SK-N-SH (cell line): ENCODE measurements at regions not wholly inside any gene's neighbourhood (a gene's known extent, or its start where the extent isn't known, plus 50 kb on each side); places are given as distances from the start of the nearest gene placed in this dataset.

ENCODE experiments used
- CTCF ChIA-PET: fragments of 300-600, 350-600 bp; formaldehyde crosslinking; extraction: SDS; loops from one replicate; lab custom pipeline; 2021; lab: Yijun Ruan, JAX
- POLR2A ChIA-PET: fragments of 350-600 bp; sonication (Branson Sonifier 250); formaldehyde crosslinking; extraction: SDS; loops from one replicate; lab custom pipeline; 2020; ENCODE audit warnings: antibody characterized with exemption, inconsistent platforms; lab: Yijun Ruan, JAX
- DNase-seq: peaks from one replicate; pipeline ENCODE4 v3.0.0; 2012
- H2AFZ ChIP-seq: fragments of 200-600 bp; sonication (generic); 2 replicates; pipeline ENCODE4 v1.8.1; 2016; ENCODE audit warnings: antibody characterized with exemption, mild to moderate bottlenecking, low read depth
- H3F3A ChIP-seq: fragments of 200-600 bp; sonication (generic); replicated peaks from 2 replicates; pipeline ENCODE3; 2016; ENCODE audit warnings: antibody characterized with exemption, mild to moderate bottlenecking; ENCODE audit not compliant: insufficient read depth
- H3K27ac ChIP-seq, 2 experiments: fragments of 200-500 bp in 1 of 2; fragments of 200-600 bp in 1 of 2; sonication (Bioruptor generic) in 1 of 2; sonication (generic), shearing (Covaris generic) in 1 of 2; 2 replicates each; pipeline versions ENCODE4 v1.5.1 to v1.6.1; 2014 to 2016; ENCODE audit warnings: low read depth in 2 of 2, inconsistent platforms in 1 of 2, low read length in 1 of 2, mild to moderate bottlenecking in 1 of 2, mixed read lengths in 1 of 2
- H3K27me3 ChIP-seq: fragments of 200-600 bp; sonication (generic), shearing (Covaris generic); 2 replicates; pipeline ENCODE4 v1.6.1; 2016; ENCODE audit warnings: mixed run types; ENCODE audit not compliant: insufficient read depth
- H3K36me3 ChIP-seq, 2 experiments: fragments of 200-500 bp in 1 of 2; fragments of 200-600 bp in 1 of 2; sonication (Bioruptor generic) in 1 of 2; sonication (generic) in 1 of 2; replicated peaks in 1 of 2; 2 replicates each; pipeline versions ENCODE3 to v1.5.1; 2014 to 2016; ENCODE audit warnings: low read length in 1 of 2, mild to moderate bottlenecking in 1 of 2; ENCODE audit not compliant: insufficient read depth in 2 of 2, control insufficient read depth in 1 of 2
- H3K4me1 ChIP-seq, 2 experiments: fragments of 200-500 bp in 1 of 2; fragments of 200-600 bp in 1 of 2; sonication (Bioruptor generic) in 1 of 2; sonication (generic), shearing (Covaris generic) in 1 of 2; 2 replicates each; pipeline versions ENCODE4 v1.5.1 to v1.6.1; 2014 to 2016; ENCODE audit warnings: low read depth in 1 of 2, low read length in 1 of 2, mixed run types in 1 of 2; ENCODE audit not compliant: insufficient read depth in 2 of 2, control insufficient read depth in 1 of 2
- H3K4me2 ChIP-seq: fragments of 200-600 bp; sonication (generic), shearing (Covaris generic); 2 replicates; pipeline ENCODE4 v1.6.1; 2017; ENCODE audit warnings: mixed run types
- H3K4me3 ChIP-seq, 2 experiments: fragments of 200-500 bp in 1 of 2; fragments of 200-600 bp in 1 of 2; sonication (Bioruptor generic) in 1 of 2; sonication (generic), shearing (Covaris generic) in 1 of 2; 2 replicates each; pipeline versions ENCODE4 v1.5.1 to v1.8.1; 2014 to 2016; ENCODE audit warnings: low read depth in 2 of 2, inconsistent platforms in 1 of 2, low read length in 1 of 2, mild to moderate bottlenecking in 1 of 2, mixed read lengths in 1 of 2, moderate library complexity in 1 of 2
- H3K79me2 ChIP-seq: fragments of 200-600 bp; sonication (generic); 2 replicates; pipeline ENCODE4 v1.8.1; 2017; ENCODE audit warnings: mild to moderate bottlenecking; ENCODE audit not compliant: insufficient read depth
- H3K9ac ChIP-seq: fragments of 200-600 bp; sonication (generic); 2 replicates; pipeline ENCODE4 v1.6.1; 2017; ENCODE audit warnings: mixed run types
- H3K9me2 ChIP-seq: fragments of 200-600 bp; sonication (generic); 2 replicates; pipeline ENCODE4 v1.6.1; 2017; ENCODE audit warnings: mixed run types
- H3K9me3 ChIP-seq: fragments of 200-600 bp; sonication (generic); 2 replicates; pipeline ENCODE4 v1.6.1; 2017; ENCODE audit warnings: mixed run types, mild to moderate bottlenecking, moderate library complexity
- H4K20me1 ChIP-seq: fragments of 200-600 bp; sonication (generic); 2 replicates; pipeline ENCODE4 v1.6.1; 2017; ENCODE audit warnings: mild to moderate bottlenecking, mixed run types; ENCODE audit not compliant: insufficient read depth
- CHD2 ChIP-seq: fragments of 150-350 bp; IDR thresholded peaks from 2 replicates; pipeline ENCODE4 v1.6.1; 2018; ENCODE audit warnings: low read length; ENCODE audit not compliant: partially characterized antibody
- EP300 ChIP-seq, 2 experiments: IDR thresholded peaks; 2 replicates each; pipeline versions ENCODE4 v1.4.0 to v1.6.1; 2012; ENCODE audit warnings: borderline replicate concordance in 1 of 2, low read depth in 1 of 2, low read length in 1 of 2
- EZH2phosphoT487 ChIP-seq: fragments of 200-600 bp; sonication (generic); IDR thresholded peaks from 2 replicates; pipeline ENCODE4 v1.6.1; 2017; ENCODE audit warnings: low read depth, mixed run types, mild to moderate bottlenecking, antibody characterized with exemption, moderate library complexity, borderline replicate concordance
- FOSL2 ChIP-seq: IDR thresholded peaks from 2 replicates; pipeline ENCODE4 v1.4.0; 2012; ENCODE audit warnings: low read depth, mild to moderate bottlenecking, moderate library complexity, borderline replicate concordance
- GABPA ChIP-seq: IDR thresholded peaks from 2 replicates; pipeline ENCODE4 v1.4.0; 2012; ENCODE audit warnings: low read depth, mild to moderate bottlenecking
- GATA2 ChIP-seq: sonication (generic); formaldehyde crosslinking; IDR thresholded peaks from 2 replicates; pipeline ENCODE4 v1.5.0; 2020; ENCODE audit warnings: mild to moderate bottlenecking, missing genetic modification reagents
- MAX ChIP-seq: IDR thresholded peaks from 2 replicates; pipeline ENCODE4 v1.4.0; 2012; ENCODE audit warnings: low read depth
- MEF2A ChIP-seq: IDR thresholded peaks from 2 replicates; pipeline ENCODE4 v1.4.0; 2012; ENCODE audit warnings: low read depth, borderline replicate concordance
- NRF1 ChIP-seq: IDR thresholded peaks from 2 replicates; pipeline ENCODE4 v1.6.1; 2012; ENCODE audit warnings: low read depth, mild to moderate bottlenecking, low read length
- POLR2AphosphoS5 ChIP-seq: IDR thresholded peaks from 2 replicates; pipeline ENCODE4 v1.6.1; 2012; ENCODE audit warnings: low read depth, low read length
- RAD21 ChIP-seq: IDR thresholded peaks from 2 replicates; pipeline ENCODE4 v1.6.1; 2012; ENCODE audit warnings: mild to moderate bottlenecking, low read length
- RCOR1 ChIP-seq: fragments of 150-350 bp; IDR thresholded peaks from 2 replicates; pipeline ENCODE4 v1.6.1; 2017; ENCODE audit warnings: antibody characterized with exemption, low read length
- REST ChIP-seq: IDR thresholded peaks from 2 replicates; pipeline ENCODE4 v1.6.1; 2012; ENCODE audit warnings: mild to moderate bottlenecking, low read depth, low read length, moderate library complexity
- RFX5 ChIP-seq: IDR thresholded peaks from 2 replicates; pipeline ENCODE4 v1.6.1; 2012; ENCODE audit warnings: mild to moderate bottlenecking, improper control_type of control experiment, low read length
- RXRA ChIP-seq: IDR thresholded peaks from 2 replicates; pipeline ENCODE4 v1.4.0; 2012; ENCODE audit warnings: low read depth, mild to moderate bottlenecking, borderline replicate concordance
- SIN3A ChIP-seq: IDR thresholded peaks from 2 replicates; pipeline ENCODE4 v1.6.1; 2012; ENCODE audit warnings: low read depth, mild to moderate bottlenecking, low read length, moderate library complexity, borderline replicate concordance
- TCF12 ChIP-seq: IDR thresholded peaks from 2 replicates; pipeline ENCODE4 v1.4.0; 2012
- TEAD4 ChIP-seq: IDR thresholded peaks from 2 replicates; pipeline ENCODE4 v1.4.0; 2012; ENCODE audit warnings: mild to moderate bottlenecking, borderline replicate concordance; ENCODE audit not compliant: insufficient read depth
- USF1 ChIP-seq: IDR thresholded peaks from 2 replicates; pipeline ENCODE4 v1.4.0; 2012; ENCODE audit warnings: low read depth, borderline replicate concordance
- USF2 ChIP-seq: fragments of 150-350 bp; IDR thresholded peaks from 2 replicates; pipeline ENCODE4 v1.6.1; 2017; ENCODE audit warnings: antibody characterized with exemption, low read length, low read depth, borderline replicate concordance
- YY1 ChIP-seq: IDR thresholded peaks from 2 replicates; pipeline ENCODE4 v1.4.0; 2012; ENCODE audit warnings: low read depth, mild to moderate bottlenecking
- WGBS: methylation state at CpG from one replicate; pipeline ENCODE4 v1.1.6; 2017; ENCODE audit warnings: low lambda C conversion rate; 5-methylcytosine and 5-hydroxymethylcytosine counted together

GRCh38 chr21:16517383-16517782, 787.6 kb downstream of the USP25 start:
- Histone ChIP-seq H3K9me2 (no peaks in the 10 kb centered on the region), H2AFZ (no peak overlapping the region), H3K4me1 (no peaks in the 10 kb centered on the region), H4K20me1 (no peaks in the 10 kb centered on the region), H3K36me3 (no peaks in the 10 kb centered on the region), H3K9ac (no peak overlapping the region), H3K27me3 (no peaks in the 10 kb centered on the region), H3K27ac (no peak overlapping the region), H3K4me3 (no peak overlapping the region), H3K9me3 (no peaks in the 10 kb centered on the region), H3K4me2 (no peak overlapping the region), H3F3A (no peaks in the 10 kb centered on the region), H3K79me2 (no peaks in the 10 kb centered on the region)
- CTCF ChIA-PET = interaction anchor here (1.6 kb wide), 1 partner anchor 10 kb away, joined by 3 read pairs; no protein-coding TSS in a partner anchor
- WGBS = 67% methylated on average over 1 of the region's 1 CpG
- DNase-seq = no peak
- no peak for TF ChIP-seq MEF2A
- TF ChIP-seq USF2 = no peak
- TF ChIP-seq RXRA = no peak
- no peak for TF ChIP-seq REST
- no peak for TF ChIP-seq FOSL2
- no peak for TF ChIP-seq GATA2 (CRISPR knock-in tag)
- TF ChIP-seq RCOR1 = no peak
- TF ChIP-seq USF1 = no peak
- no peak for TF ChIP-seq RFX5
- TF ChIP-seq TEAD4 = no peak
- no peak for TF ChIP-seq POLR2AphosphoS5
- POLR2A ChIA-PET = no interaction called here

- Histone ChIP-seq H3K4me3 (no peak overlapping the region), H3K27me3 (no peaks in the 10 kb centered on the region), H3K4me1 (no peaks in the 10 kb centered on the region), H3F3A (no peaks in the 10 kb centered on the region), H3K27ac (no peak overlapping the region), H3K9me2 (no peaks in the 10 kb centered on the region), H3K4me2 (no peak overlapping the region), H3K79me2 (no peaks in the 10 kb centered on the region), H4K20me1 (no peaks in the 10 kb centered on the region), H3K9ac (no peak overlapping the region), H2AFZ (no peak overlapping the region), H3K36me3 (no peaks in the 10 kb centered on the region), H3K9me3 (no peaks in the 10 kb centered on the region)
- ChIA-PET CTCF (no interaction called here), POLR2A (no interaction called here)
- no peak for DNase-seq
- WGBS = 72% methylated on average over 2 of the region's 2 CpGs
- no peak for TF ChIP-seq RXRA
- TF ChIP-seq POLR2AphosphoS5 = no peak
- no peak for TF ChIP-seq CHD2
- TF ChIP-seq USF1 = no peak
- no peak for TF ChIP-seq RAD21
- no peak for TF ChIP-seq TCF12
- no peak for TF ChIP-seq EP300 (IDR thresholded peaks at IDR 0.05; ENCODE audit: borderline replicate concordance in 1 of 2, low read depth in 1 of 2, low read length in 1 of 2)
- TF ChIP-seq TEAD4 = no peak
- no peak for TF ChIP-seq EZH2phosphoT487
- TF ChIP-seq MAX = no peak
- no peak for TF ChIP-seq MEF2A
- TF ChIP-seq USF2 = no peak
- no peak for TF ChIP-seq NRF1
- no peak for TF ChIP-seq SIN3A
- no peak for TF ChIP-seq GATA2 (CRISPR knock-in tag)
- TF ChIP-seq GABPA = no peak
- TF ChIP-seq YY1 = no peak
Measured at GRCh38 chr21:16519036-16519435, 789.3 kb downstream of the USP25 start.
